ENCODE measurements at regions not wholly inside any gene's neighbourhood (a gene's known extent, or its start where the extent isn't known, plus 50 kb on each side); places are given as distances from the start of the nearest gene placed in this dataset.

- no peak for DNase-seq (ENCODE audit: low read depth)
- TF ChIP-seq, protein P1, sequence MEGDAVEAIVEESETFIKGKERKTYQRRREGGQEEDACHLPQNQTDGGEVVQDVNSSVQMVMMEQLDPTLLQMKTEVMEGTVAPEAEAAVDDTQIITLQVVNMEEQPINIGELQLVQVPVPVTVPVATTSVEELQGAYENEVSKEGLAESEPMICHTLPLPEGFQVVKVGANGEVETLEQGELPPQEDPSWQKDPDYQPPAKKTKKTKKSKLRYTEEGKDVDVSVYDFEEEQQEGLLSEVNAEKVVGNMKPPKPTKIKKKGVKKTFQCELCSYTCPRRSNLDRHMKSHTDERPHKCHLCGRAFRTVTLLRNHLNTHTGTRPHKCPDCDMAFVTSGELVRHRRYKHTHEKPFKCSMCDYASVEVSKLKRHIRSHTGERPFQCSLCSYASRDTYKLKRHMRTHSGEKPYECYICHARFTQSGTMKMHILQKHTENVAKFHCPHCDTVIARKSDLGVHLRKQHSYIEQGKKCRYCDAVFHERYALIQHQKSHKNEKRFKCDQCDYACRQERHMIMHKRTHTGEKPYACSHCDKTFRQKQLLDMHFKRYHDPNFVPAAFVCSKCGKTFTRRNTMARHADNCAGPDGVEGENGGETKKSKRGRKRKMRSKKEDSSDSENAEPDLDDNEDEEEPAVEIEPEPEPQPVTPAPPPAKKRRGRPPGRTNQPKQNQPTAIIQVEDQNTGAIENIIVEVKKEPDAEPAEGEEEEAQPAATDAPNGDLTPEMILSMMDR (IDR thresholded peaks at IDR 0.05; ENCODE audit: insufficient read depth, low read length): no peak
Observed at GRCh38 chr14:87067591-87067990, 925.4 kb downstream of the GALC start.

GRCh38 chr14:87067061-87067460, 925.9 kb downstream of the GALC start:
- TF ChIP-seq, protein P1 (IDR thresholded peaks at IDR 0.05; ENCODE audit: insufficient read depth, low read length): no peak
- no peak overlapping the region for H3K4me3 ChIP-seq (ENCODE audit: low read depth, low read length)
- no peak for DNase-seq (ENCODE audit: low read depth)

More at GRCh38 chr14:87067591-87067990, 925.4 kb downstream of the GALC start:
- H3K4me3 ChIP-seq (ENCODE audit: low read depth, low read length): no peak overlapping the region

- H3K4me3 ChIP-seq (ENCODE audit: low read depth, low read length): no peak overlapping the region
- peak; percentile 9 for DNase-seq (ENCODE audit: low read depth)
- TF ChIP-seq, protein P1 (IDR thresholded peaks at IDR 0.05; ENCODE audit: insufficient read depth, low read length): peak; percentile 46
Observed at GRCh38 chr14:87066221-87066817, 926.7 kb downstream of the GALC start.

- TF ChIP-seq, protein P1 (IDR thresholded peaks at IDR 0.05; ENCODE audit: insufficient read depth, low read length): no peak
- DNase-seq (ENCODE audit: low read depth): no peak
- no peak overlapping the region for H3K4me3 ChIP-seq (ENCODE audit: low read depth, low read length)
Observed at GRCh38 chr14:87065366-87065765, 927.6 kb downstream of the GALC start.

DNA sequence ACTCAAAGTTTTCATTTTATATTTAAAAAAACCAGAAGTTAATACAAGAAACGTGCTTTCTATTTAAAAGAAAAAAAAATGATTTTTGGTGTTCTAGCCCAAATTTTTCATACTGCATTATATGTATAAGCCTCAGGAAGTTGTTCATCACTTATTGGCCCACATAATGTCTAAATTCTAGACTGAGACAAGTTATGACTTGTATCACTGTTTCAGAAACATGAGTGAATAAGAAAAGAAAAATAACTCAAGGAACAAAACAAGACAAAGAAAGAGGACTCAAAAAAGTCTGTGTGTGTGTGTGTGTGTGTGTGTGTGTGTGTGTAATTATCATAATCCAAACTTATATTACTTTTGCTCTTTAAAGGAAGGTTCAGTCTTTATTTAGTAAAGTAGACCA, 929.8 kb downstream of the GALC start:
- DNase-seq (ENCODE audit: low read depth): no peak
- no peak overlapping the region for H3K4me3 ChIP-seq (ENCODE audit: low read depth, low read length)
- TF ChIP-seq, protein P1 (IDR thresholded peaks at IDR 0.05; ENCODE audit: insufficient read depth, low read length): no peak

DNA sequence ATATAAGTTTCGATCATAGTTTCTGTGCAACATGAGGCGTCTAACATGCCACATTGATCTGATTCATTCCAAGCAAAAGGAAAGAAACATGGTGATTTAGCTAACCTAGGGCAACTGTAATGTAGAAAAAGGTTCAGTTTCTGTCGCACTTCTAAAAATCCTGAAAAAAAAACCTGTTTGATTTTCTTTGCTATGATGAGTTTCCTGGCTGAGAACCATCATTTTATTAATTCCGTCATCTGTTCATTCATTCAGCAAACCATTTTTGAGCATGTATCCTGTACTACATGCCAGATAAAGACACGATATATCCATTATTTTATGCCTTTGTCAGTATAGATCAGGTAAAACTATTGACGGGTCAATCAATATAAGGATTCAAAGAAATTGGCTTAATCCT, 932.6 kb downstream of the GALC start:
- TF ChIP-seq, protein P1 (IDR thresholded peaks at IDR 0.05; ENCODE audit: insufficient read depth, low read length): no peak
- no peak overlapping the region for H3K4me3 ChIP-seq (ENCODE audit: low read depth, low read length)
- DNase-seq (ENCODE audit: low read depth): no peak
